Stimulated activated CD4-positive, alpha-beta T cell treated with anti-CD3 and anti-CD28 coated beads, TNF-alpha, amount 100 ng/mL, for 24 hours (primary cell): ENCODE measurements at regions not wholly inside any gene's neighbourhood (a gene's known extent, or its start where the extent isn't known, plus 50 kb on each side); places are given as distances from the start of the nearest gene placed in this dataset.
"Not testable (repeated sequence)": the region's sequence is repeated elsewhere in the genome, so short reads cannot be mapped to it uniquely, and the experiment has no call there.

Experiments used
- DNase-seq, 3 experiments: peaks; one replicate each; pipeline ENCODE4 v3.0.0-alpha.2; 2020; ENCODE audit warnings: low read depth in 3 of 3

- no peak for DNase-seq
These were observed 115.1 kb upstream of the FRMD1 start for GRCh38 chr6:168193816-168194721.

DNA sequence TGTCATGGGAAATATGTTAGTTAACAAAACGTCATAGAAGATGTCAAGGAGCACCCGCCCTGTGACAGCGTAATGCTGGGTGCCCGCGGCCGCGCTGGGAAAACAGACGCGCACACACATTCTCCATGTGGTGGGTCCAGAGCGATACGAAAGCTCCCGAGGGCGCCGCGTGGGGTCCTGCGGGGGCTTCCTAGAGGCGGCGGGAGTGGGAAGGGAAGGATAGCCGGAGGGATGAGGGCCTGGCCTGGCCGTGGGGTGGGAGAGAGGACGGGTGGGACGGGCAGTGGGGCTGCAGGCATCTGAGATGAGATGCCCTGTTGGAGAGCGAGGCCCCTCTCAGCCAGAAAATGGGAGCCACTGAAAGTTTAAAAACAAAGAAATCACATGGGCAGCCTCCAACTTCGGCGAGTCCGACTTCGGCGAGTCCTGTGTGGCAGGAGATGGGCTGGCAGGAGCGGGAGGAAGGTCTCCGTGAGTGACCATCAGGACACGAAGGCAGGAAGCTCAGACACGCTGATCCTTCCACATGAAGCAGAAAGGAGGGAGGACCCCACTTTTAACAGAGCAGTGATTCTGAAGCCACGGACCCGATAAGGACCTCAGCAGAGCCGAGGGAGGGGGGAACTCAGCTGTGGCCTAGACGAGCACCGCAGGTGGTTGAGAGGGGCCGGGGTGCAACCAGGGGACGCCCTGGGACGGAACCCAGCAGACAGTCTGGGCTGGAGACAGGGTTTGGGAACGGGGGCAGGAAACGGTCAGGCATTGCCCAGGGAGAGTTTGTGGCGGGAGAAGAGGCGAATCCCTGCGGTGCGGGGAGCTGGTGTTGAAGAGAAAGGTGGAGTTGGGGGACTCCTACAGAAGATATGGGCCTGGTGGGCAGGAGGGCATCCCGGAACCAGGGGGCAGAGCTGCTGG is 114.1 kb upstream of the FRMD1 start:
- DNase-seq = no peak

- no peak for DNase-seq
These were observed 113.3 kb upstream of the FRMD1 start for GRCh38 chr6:168192195-168192900.

GRCh38 chr6:168190646-168191443 is 111.8 kb upstream of the FRMD1 start:
- DNase-seq = no peak

GRCh38 chr6:168190014-168190405 is 111.0 kb upstream of the FRMD1 start:
- no peak for DNase-seq

- DNase-seq = no peak
These were observed 110.4 kb upstream of the FRMD1 start for GRCh38 chr6:168189200-168190013.

GRCh38 chr6:168188369-168189199 is 109.6 kb upstream of the FRMD1 start:
- DNase-seq = no peak

DNA sequence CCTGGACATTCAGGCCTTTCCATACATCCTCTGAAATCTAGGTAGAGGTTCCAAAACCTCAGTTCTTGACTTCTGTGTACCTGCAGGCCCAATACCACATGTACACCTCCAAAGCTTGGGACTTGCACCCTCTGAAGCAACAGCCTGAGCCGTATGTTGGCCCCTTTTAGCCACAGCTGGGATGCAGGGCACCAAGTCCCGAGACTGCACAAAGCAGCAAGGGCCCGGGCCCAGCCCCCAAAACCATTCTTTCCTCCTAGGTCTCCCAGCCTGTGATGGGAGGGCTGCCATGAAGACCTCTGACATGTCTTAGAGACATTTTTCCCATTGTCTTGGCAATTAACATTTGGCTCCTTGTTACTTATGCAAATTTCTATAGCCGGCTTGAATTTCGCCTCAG is 107.4 kb upstream of the FRMD1 start:
- DNase-seq = no peak

GRCh38 chr6:168186018-168186417 is 107.0 kb upstream of the FRMD1 start:
- not testable (repeated sequence) for DNase-seq

GRCh38 chr6:168184701-168185100 is 105.7 kb upstream of the FRMD1 start:
- no peak for DNase-seq

DNA sequence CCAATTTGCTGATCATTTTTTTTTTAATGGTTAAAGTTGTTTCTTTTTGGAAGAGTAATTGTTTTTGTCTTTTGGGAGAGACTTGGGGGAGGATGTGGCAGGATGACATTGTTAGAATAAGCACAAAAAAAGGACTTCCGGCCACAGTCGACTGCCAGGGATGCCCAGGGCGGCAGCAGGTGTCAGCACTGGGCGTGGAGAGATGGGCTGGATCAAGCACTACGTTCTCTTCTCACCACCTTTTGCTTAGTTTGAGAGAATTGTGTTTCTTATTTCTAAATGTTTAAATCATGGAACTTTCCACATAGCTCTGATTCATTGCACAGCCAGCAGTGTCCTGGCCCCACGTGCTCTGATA is 104.6 kb upstream of the FRMD1 start:
- no peak for DNase-seq

DNA sequence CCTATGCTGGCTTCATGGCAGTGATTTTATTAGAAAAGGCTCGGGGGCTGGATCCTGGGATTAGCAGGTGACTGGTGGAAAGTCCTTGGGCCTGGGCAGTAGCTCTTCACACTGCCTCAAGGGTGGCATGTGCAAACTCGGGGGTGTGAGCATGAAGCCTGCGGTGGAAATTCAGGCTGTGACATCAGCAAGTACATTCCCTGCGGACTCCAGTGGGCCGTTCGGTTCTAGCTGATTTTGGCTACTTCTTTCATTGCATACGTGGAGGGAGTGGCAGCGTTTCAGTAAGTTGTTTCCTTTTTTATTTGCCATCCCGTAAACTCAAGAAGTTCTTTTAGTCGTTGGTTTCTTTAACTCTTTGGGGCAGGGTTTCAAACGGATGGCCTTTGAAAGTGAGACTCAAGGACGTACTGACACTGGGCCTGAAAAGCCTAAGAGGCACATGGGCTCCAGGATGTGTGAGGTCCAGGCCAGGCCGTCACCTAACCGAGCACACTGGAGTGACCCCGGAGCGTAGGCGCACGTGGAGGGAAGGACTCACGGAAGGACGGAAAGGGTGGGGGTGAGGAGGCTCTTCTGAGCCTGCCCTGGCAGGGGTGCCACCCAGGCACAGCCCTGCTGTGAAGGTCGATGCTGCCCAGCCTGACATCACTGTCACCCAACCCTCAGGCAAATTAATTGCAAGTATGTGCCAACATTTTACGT is 104.0 kb upstream of the FRMD1 start:
- DNase-seq = no peak

DNA sequence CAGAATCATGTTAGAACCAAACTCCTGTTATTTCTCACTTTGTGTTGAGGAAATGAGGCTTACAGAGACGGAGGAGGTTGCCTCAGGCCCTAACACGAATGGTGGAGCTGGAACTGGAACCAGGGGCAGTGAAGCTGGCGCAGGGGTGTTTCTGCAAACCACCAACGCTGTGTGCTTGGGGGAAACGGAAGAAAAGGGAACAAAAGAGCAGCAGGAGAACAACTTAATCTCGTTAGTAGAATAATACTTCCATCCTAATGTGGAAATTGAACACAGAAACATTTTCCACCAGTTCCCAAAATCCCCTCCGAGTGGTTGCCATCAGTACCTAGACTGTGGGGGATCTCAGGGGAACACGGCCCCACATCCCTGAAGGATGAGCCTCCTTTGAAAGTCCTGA is 103.4 kb upstream of the FRMD1 start:
- DNase-seq = no peak

- DNase-seq = no peak
These were observed 102.9 kb upstream of the FRMD1 start for GRCh38 chr6:168181876-168182275.

GRCh38 chr6:168181316-168181715 is 102.3 kb upstream of the FRMD1 start:
- DNase-seq = no peak

DNA sequence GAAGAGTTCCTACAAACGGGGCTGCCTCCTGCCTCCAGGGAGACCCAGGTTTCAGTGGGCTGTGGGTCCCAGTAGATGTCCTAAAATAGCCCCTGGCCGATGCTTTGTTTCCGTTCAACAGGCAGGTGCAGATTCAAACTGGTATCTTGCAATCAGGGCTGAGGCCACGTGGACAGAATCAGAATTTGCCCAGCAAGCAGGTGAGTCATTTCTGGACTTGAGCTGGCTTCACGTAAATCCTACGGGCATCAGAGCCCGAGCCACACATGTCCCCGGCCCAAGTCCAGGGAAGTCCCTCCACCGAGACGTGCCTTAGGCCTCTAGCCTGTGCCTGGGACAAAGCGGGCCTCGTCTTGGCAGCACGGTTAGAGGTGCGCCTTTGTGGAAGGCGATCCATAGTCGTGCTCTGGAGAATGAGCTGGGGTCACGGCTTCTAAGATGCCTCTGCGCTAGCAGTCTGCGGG is 101.6 kb upstream of the FRMD1 start:
- no peak for DNase-seq

DNA sequence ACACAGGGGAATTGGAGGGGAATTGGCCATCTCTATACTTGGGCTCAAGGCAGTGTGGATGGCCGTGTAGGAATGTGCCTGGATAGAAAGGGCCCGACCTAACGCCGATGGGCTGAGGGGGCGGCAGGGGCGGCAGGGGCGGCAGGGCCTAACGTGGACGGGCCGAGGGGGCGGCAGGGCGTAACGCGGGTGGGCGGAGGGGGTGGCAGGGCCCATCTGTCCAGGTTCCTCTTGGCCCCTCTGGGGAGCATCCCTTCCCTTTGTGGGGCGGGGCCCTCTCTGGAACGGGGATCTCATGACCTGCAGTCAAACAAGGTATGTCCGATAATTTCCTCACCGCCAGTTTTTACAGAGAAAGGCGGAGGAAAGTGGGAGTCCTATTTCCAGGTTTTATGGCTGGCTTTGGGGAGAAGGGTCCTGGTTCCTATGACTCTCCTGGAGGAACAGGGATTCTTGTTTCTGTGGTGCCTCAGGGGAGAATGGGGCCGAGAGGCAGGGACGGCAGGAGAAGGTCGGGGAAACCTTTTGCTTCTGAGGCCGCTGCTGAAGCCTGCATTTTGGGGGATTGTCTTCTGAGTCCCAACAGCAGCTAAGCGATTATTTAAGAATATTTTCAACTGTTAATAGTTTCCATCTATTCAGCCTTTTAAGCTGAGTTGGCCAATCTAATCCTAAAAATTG is 100.8 kb upstream of the FRMD1 start:
- no peak for DNase-seq

- DNase-seq = no peak
These were observed 100.1 kb upstream of the FRMD1 start for GRCh38 chr6:168179133-168179532.
